ENCODE measurements at regions not wholly inside any gene's neighbourhood (a gene's known extent, or its start where the extent isn't known, plus 50 kb on each side); places are given as distances from the start of the nearest gene placed in this dataset.

- TF ChIP-seq CTCF (IDR thresholded peaks at IDR 0.05; ENCODE audit: borderline replicate concordance, extremely low read depth, low read length, poor library complexity, severe bottlenecking) (no peak), EZH2 (IDR thresholded peaks at IDR 0.05; ENCODE audit: borderline replicate concordance, low read depth, low read length, severe bottlenecking) (no peak)
Observed at GRCh38 chr6:133613211-133613610, 275.7 kb upstream of the TCF21 start.

All from DND-41 (cell line).